HAP-1 (cell line): ENCODE measurements at regions not wholly inside any gene's neighbourhood (a gene's known extent, or its start where the extent isn't known, plus 50 kb on each side); places are given as distances from the start of the nearest gene placed in this dataset.
A peak's percentile ranks its signal among the peaks of the same experiment; 100 is the strongest.

Source experiments
- DNase-seq, 2 experiments: peaks; one replicate each; pipeline ENCODE4 v3.0.0-alpha.2; 2016 to 2020; ENCODE audit warnings: low spot score in 2 of 2
- H3K27me3 ChIP-seq: fragments of 250-450 bp; sonication (Bioruptor Pico); 2 replicates; pipeline ENCODE4 v1.5.1; 2020; ENCODE audit warnings: low read depth, mild to moderate bottlenecking, moderate library complexity
- H3K36me3 ChIP-seq: fragments of 250-450 bp; sonication (Bioruptor Pico); replicated peaks from 2 replicates; pipeline ENCODE4 v1.5.1; 2020; ENCODE audit warnings: mild to moderate bottlenecking
- H3K4me1 ChIP-seq: fragments of 250-450 bp; sonication (Bioruptor Pico); 2 replicates; pipeline ENCODE4 v1.5.1; 2020; ENCODE audit warnings: mild to moderate bottlenecking
- H3K4me3 ChIP-seq: fragments of 250-450 bp; sonication (Bioruptor Pico); 2 replicates; pipeline ENCODE4 v1.5.1; 2020; ENCODE audit warnings: mild to moderate bottlenecking, moderate library complexity
- H3K9me3 ChIP-seq: fragments of 250-450 bp; sonication (Bioruptor Pico); 2 replicates; pipeline ENCODE4 v1.5.1; 2020; ENCODE audit warnings: mild to moderate bottlenecking, moderate library complexity
- in situ Hi-C: fragments of 300-500 bp; cut with MboI; formaldehyde crosslinking; loops from 3 replicates; pipeline ENCODE4 v1.14.3; 2020; ENCODE audit warnings: low sequenced_read_pairs, inconsistent platforms, mixed read lengths

- in situ Hi-C loops: no loop called here
- no peaks in the 10 kb centered on the region for H3K36me3 ChIP-seq
- no peaks in the 10 kb centered on the region for H3K9me3 ChIP-seq
- H3K4me3 ChIP-seq: no peak overlapping the region
- no peaks in the 10 kb centered on the region for H3K4me1 ChIP-seq
- H3K27me3 ChIP-seq: no peaks in the 10 kb centered on the region
- DNase-seq: no peak
Observed at GRCh38 chr15:94834494-94834893, 603.1 kb downstream of the MCTP2 start.

GRCh38 chr15:94838281-94838680, 606.9 kb downstream of the MCTP2 start:
- Histone ChIP-seq H3K4me1 (no peaks in the 10 kb centered on the region), H3K27me3 (no peaks in the 10 kb centered on the region), H3K4me3 (no peak overlapping the region), H3K36me3 (no peaks in the 10 kb centered on the region), H3K9me3 (no peaks in the 10 kb centered on the region)
- DNase-seq: no peak
- in situ Hi-C loops: no loop called here

- H3K4me3 ChIP-seq: no peak overlapping the region
- H3K36me3 ChIP-seq: no peaks in the 10 kb centered on the region
- DNase-seq: no peak
- H3K27me3 ChIP-seq: peaks cover 6% of the 10 kb centered on the region; the same call in 1 of the 2 replicates
- no peaks in the 10 kb centered on the region for H3K4me1 ChIP-seq
- no peaks in the 10 kb centered on the region for H3K9me3 ChIP-seq
- in situ Hi-C loops: no loop called here
Observed at GRCh38 chr15:94840794-94841783, 609.7 kb downstream of the MCTP2 start.

GRCh38 chr15:94843060-94843459, 611.7 kb downstream of the MCTP2 start:
- Histone ChIP-seq H3K4me1 (no peaks in the 10 kb centered on the region), H3K36me3 (no peaks in the 10 kb centered on the region), H3K9me3 (no peaks in the 10 kb centered on the region), H3K27me3 (peaks cover 6% of the 10 kb centered on the region; the same call in 1 of the 2 replicates), H3K4me3 (no peak overlapping the region)
- no peak for DNase-seq
- in situ Hi-C loops: no loop called here

- DNase-seq: no peak
- Histone ChIP-seq H3K4me1 (no peaks in the 10 kb centered on the region), H3K4me3 (no peak overlapping the region), H3K9me3 (no peaks in the 10 kb centered on the region), H3K36me3 (no peaks in the 10 kb centered on the region), H3K27me3 (peaks cover 6% of the 10 kb centered on the region; the same call in 1 of the 2 replicates)
- in situ Hi-C loops: no loop called here
Observed at GRCh38 chr15:94844198-94844537, 612.8 kb downstream of the MCTP2 start.

GRCh38 chr15:94844538-94845389, 613.4 kb downstream of the MCTP2 start:
- Histone ChIP-seq H3K27me3 (peaks cover 6% of the 10 kb centered on the region; the same call in 1 of the 2 replicates), H3K4me3 (no peak overlapping the region), H3K4me1 (no peaks in the 10 kb centered on the region), H3K36me3 (no peaks in the 10 kb centered on the region), H3K9me3 (no peaks in the 10 kb centered on the region)
- in situ Hi-C loops: no loop called here
- peak in 1 of 2 experiments; percentile 40 for DNase-seq

GRCh38 chr15:94845390-94845716, 614.0 kb downstream of the MCTP2 start:
- no peak overlapping the region for H3K4me3 ChIP-seq
- H3K36me3 ChIP-seq: no peaks in the 10 kb centered on the region
- H3K4me1 ChIP-seq: no peaks in the 10 kb centered on the region
- H3K9me3 ChIP-seq: no peaks in the 10 kb centered on the region
- in situ Hi-C loops: no loop called here
- peaks cover 6% of the 10 kb centered on the region; the same call in 1 of the 2 replicates for H3K27me3 ChIP-seq
- DNase-seq: no peak

GRCh38 chr15:94847325-94847724, 616.0 kb downstream of the MCTP2 start:
- no peaks in the 10 kb centered on the region for H3K4me1 ChIP-seq
- in situ Hi-C loops: no loop called here
- H3K27me3 ChIP-seq: peaks cover 6% of the 10 kb centered on the region; the same call in 1 of the 2 replicates

GRCh38 chr15:94848054-94848453, 616.7 kb downstream of the MCTP2 start:
- Histone ChIP-seq H3K9me3 (no peaks in the 10 kb centered on the region), H3K27me3 (peaks cover 6% of the 10 kb centered on the region; the same call in 1 of the 2 replicates), H3K4me1 (no peaks in the 10 kb centered on the region), H3K36me3 (no peaks in the 10 kb centered on the region), H3K4me3 (no peak overlapping the region)
- DNase-seq: no peak
- in situ Hi-C loops: no loop called here

More at GRCh38 chr15:94847325-94847724, 616.0 kb downstream of the MCTP2 start:
- H3K9me3 ChIP-seq: no peaks in the 10 kb centered on the region
- H3K4me3 ChIP-seq: no peak overlapping the region
- no peaks in the 10 kb centered on the region for H3K36me3 ChIP-seq
- no peak for DNase-seq

GRCh38 chr15:94855018-94855408, 623.7 kb downstream of the MCTP2 start:
- H3K4me1 ChIP-seq: no peaks in the 10 kb centered on the region
- no peaks in the 10 kb centered on the region for H3K27me3 ChIP-seq
- in situ Hi-C loops: no loop called here
- no peaks in the 10 kb centered on the region for H3K9me3 ChIP-seq
- no peak for DNase-seq
- no peak overlapping the region for H3K4me3 ChIP-seq
- no peaks in the 10 kb centered on the region for H3K36me3 ChIP-seq

- no peaks in the 10 kb centered on the region for H3K4me1 ChIP-seq
- DNase-seq: no peak
- no peaks in the 10 kb centered on the region for H3K36me3 ChIP-seq
- H3K9me3 ChIP-seq: no peaks in the 10 kb centered on the region
- no peak overlapping the region for H3K4me3 ChIP-seq
- in situ Hi-C loops: no loop called here
- H3K27me3 ChIP-seq: no peaks in the 10 kb centered on the region
Observed at GRCh38 chr15:94855409-94856266, 624.3 kb downstream of the MCTP2 start.

GRCh38 chr15:94856267-94856854, 625.0 kb downstream of the MCTP2 start:
- H3K4me1 ChIP-seq: no peaks in the 10 kb centered on the region
- H3K9me3 ChIP-seq: no peaks in the 10 kb centered on the region
- no peak overlapping the region for H3K4me3 ChIP-seq
- no peaks in the 10 kb centered on the region for H3K27me3 ChIP-seq
- DNase-seq: no peak
- no peaks in the 10 kb centered on the region for H3K36me3 ChIP-seq
- in situ Hi-C loops: no loop called here

- Histone ChIP-seq H3K9me3 (no peaks in the 10 kb centered on the region), H3K27me3 (no peaks in the 10 kb centered on the region), H3K4me1 (no peaks in the 10 kb centered on the region), H3K4me3 (no peak overlapping the region), H3K36me3 (no peaks in the 10 kb centered on the region)
- no peak for DNase-seq
- in situ Hi-C loops: no loop called here
Observed at GRCh38 chr15:94857466-94857865, 626.1 kb downstream of the MCTP2 start.
